Neural progenitor cell (in vitro differentiated cells): ENCODE measurements at regions not wholly inside any gene's neighbourhood (a gene's known extent, or its start where the extent isn't known, plus 50 kb on each side); places are given as distances from the start of the nearest gene placed in this dataset.

Experiments used
- DNase-seq: peaks from one replicate; pipeline ENCODE4 v3.0.0-alpha.2; 2016; ENCODE audit warnings: low spot score
- H2AFZ ChIP-seq: fragments of 200-600 bp; sonication (generic); replicated peaks from 2 replicates; pipeline ENCODE4 v1.6.1; 2016; ENCODE audit warnings: antibody characterized with exemption
- H3F3A ChIP-seq: fragments of 200-600 bp; sonication (generic); 2 replicates; pipeline ENCODE4 v1.6.1; 2016; ENCODE audit warnings: antibody characterized with exemption, low read depth
- H3K27ac ChIP-seq: fragments of 200-600 bp; sonication (generic); 2 replicates; pipeline ENCODE4 v1.5.1; 2016; ENCODE audit warnings: mild to moderate bottlenecking
- H3K27me3 ChIP-seq: fragments of 200-600 bp; sonication (generic); 2 replicates; pipeline ENCODE4 v1.6.1; 2016; ENCODE audit warnings: mild to moderate bottlenecking, moderate library complexity
- H3K36me3 ChIP-seq: fragments of 200-600 bp; sonication (generic); 2 replicates; pipeline ENCODE4 v1.5.1; 2016
- H3K4me1 ChIP-seq: fragments of 200-600 bp; sonication (generic); 2 replicates; pipeline ENCODE4 v1.6.1; 2016; ENCODE audit warnings: mixed run types
- H3K4me2 ChIP-seq: fragments of 200-600 bp; sonication (generic); 2 replicates; pipeline ENCODE4 v1.6.1; 2016
- H3K4me3 ChIP-seq: fragments of 200-600 bp; sonication (generic); 2 replicates; pipeline ENCODE4 v1.5.1; 2016
- H3K79me2 ChIP-seq: fragments of 200-600 bp; sonication (generic); 2 replicates; pipeline ENCODE4 v1.6.1; 2016; ENCODE audit warnings: low read depth
- H3K9ac ChIP-seq: fragments of 200-600 bp; sonication (generic); 2 replicates; pipeline ENCODE4 v1.6.1; 2016
- H3K9me3 ChIP-seq: fragments of 200-600 bp; sonication (generic); 2 replicates; pipeline ENCODE4 v1.5.1; 2016; ENCODE audit warnings: low read depth
- H4K20me1 ChIP-seq: fragments of 200-600 bp; sonication (generic); 2 replicates; pipeline ENCODE4 v1.6.1; 2016; ENCODE audit warnings: low read depth
- H3K27ac Mint-ChIP-seq: 3 replicates; pipeline ENCODE4 v1.8.0; 2021; ENCODE audit warnings: mixed read lengths
- H3K27me3 Mint-ChIP-seq: 2 replicates; pipeline ENCODE4 v1.8.0; 2022; ENCODE audit warnings: low read depth, mild to moderate bottlenecking, inconsistent platforms, moderate library complexity, mixed read lengths; ENCODE audit not compliant: insufficient read depth
- H3K36me3 Mint-ChIP-seq: 3 replicates; pipeline ENCODE4 v1.8.0; 2021; ENCODE audit warnings: mixed read lengths
- H3K4me1 Mint-ChIP-seq: 3 replicates; pipeline ENCODE4 v1.8.0; 2021; ENCODE audit warnings: mixed read lengths
- H3K4me3 Mint-ChIP-seq: 3 replicates; pipeline ENCODE4 v1.8.0; 2021; ENCODE audit warnings: mild to moderate bottlenecking, moderate library complexity, mixed read lengths
- H3K9me3 Mint-ChIP-seq: 3 replicates; pipeline ENCODE4 v1.8.0; 2020; ENCODE audit warnings: mixed read lengths
- EZH2 ChIP-seq: fragments of 200-600 bp; sonication (generic); IDR thresholded peaks from 2 replicates; pipeline ENCODE4 v1.6.1; 2017; ENCODE audit warnings: antibody characterized with exemption, mild to moderate bottlenecking, moderate library complexity
- EZH2phosphoT487 ChIP-seq: fragments of 200-600 bp; sonication (generic); IDR thresholded peaks from 2 replicates; pipeline ENCODE4 v1.6.1; 2017; ENCODE audit warnings: antibody characterized with exemption
- TF ChIP-seq, protein P1 (sequence below): fragments of 200-600 bp; sonication (generic); IDR thresholded peaks from 2 replicates; pipeline ENCODE4 v1.5.1; 2017; ENCODE audit warnings: antibody characterized with exemption, mild to moderate bottlenecking

DNA sequence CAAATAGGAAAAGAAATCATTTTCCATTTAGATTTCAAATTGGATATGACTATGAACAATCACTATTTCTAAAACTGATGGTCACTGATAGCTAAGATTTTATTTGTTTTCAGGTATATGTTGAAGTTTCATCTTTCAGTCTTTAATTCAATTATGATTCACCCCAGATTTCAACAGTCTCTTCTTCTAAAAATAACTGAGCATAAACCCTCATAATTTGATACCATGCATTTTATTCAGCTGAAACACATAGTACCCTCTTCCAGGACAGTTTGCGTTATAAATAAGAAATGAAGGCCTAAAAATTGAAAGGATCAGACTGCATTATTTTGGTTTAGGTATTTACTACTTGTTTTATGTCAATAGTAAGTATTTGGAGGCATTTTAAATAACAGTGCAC is 428.5 kb upstream of the NBEA start:
- no peaks in the 10 kb centered on the region for H3K36me3 Mint-ChIP-seq

DNA sequence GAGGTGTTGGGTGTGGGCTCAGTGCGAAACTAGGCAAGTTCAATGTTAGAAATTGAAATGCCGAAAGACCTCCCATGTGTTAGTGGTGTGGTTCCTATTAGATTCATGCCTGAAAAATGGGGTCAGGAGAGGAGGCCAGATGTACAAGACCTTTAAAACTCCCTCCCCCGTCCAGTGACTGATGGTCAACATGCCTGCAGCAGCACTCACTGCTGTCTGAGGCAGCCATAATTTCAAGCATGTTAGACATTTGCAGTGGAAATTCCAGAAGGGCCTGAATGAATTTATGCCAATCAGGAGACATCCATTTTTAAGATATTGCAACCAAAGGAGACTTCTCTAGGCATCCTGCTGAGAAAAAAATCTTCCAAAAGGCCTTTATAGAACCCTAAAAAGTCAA is 426.9 kb upstream of the NBEA start:
- no peaks in the 10 kb centered on the region for H3K27me3 ChIP-seq
- Mint-ChIP-seq H3K27me3 (peaks cover 2% of the 10 kb centered on the region), H3K9me3 (no peaks in the 10 kb centered on the region), H3K27ac (no peak overlapping the region), H3K4me1 (no peaks in the 10 kb centered on the region), H3K36me3 (no peaks in the 10 kb centered on the region), H3K4me3 (no peak overlapping the region)
- H3K4me2 ChIP-seq: no peak overlapping the region
- H3K27ac ChIP-seq: no peak overlapping the region
- no peaks in the 10 kb centered on the region for H4K20me1 ChIP-seq
- H3K4me1 ChIP-seq: no peaks in the 10 kb centered on the region
- no peak overlapping the region for H3K9ac ChIP-seq
- no peaks in the 10 kb centered on the region for H3K36me3 ChIP-seq
- no peak for DNase-seq
- H3F3A ChIP-seq: no peaks in the 10 kb centered on the region
- no peak overlapping the region for H3K4me3 ChIP-seq
- H2AFZ ChIP-seq: no peak overlapping the region
- H3K79me2 ChIP-seq: no peaks in the 10 kb centered on the region
- no peaks in the 10 kb centered on the region for H3K9me3 ChIP-seq
- TF ChIP-seq EZH2 (no peak), EZH2phosphoT487 (no peak)
- TF ChIP-seq, protein P1, sequence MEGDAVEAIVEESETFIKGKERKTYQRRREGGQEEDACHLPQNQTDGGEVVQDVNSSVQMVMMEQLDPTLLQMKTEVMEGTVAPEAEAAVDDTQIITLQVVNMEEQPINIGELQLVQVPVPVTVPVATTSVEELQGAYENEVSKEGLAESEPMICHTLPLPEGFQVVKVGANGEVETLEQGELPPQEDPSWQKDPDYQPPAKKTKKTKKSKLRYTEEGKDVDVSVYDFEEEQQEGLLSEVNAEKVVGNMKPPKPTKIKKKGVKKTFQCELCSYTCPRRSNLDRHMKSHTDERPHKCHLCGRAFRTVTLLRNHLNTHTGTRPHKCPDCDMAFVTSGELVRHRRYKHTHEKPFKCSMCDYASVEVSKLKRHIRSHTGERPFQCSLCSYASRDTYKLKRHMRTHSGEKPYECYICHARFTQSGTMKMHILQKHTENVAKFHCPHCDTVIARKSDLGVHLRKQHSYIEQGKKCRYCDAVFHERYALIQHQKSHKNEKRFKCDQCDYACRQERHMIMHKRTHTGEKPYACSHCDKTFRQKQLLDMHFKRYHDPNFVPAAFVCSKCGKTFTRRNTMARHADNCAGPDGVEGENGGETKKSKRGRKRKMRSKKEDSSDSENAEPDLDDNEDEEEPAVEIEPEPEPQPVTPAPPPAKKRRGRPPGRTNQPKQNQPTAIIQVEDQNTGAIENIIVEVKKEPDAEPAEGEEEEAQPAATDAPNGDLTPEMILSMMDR: no peak

More for the DNA sequence above, 428.5 kb upstream of the NBEA start:
- H3K36me3 ChIP-seq: no peaks in the 10 kb centered on the region
- H3K4me3 ChIP-seq: no peak overlapping the region
- no peak overlapping the region for H3K27ac ChIP-seq
- Mint-ChIP-seq H3K27ac (no peak overlapping the region), H3K9me3 (no peaks in the 10 kb centered on the region), H3K4me1 (no peaks in the 10 kb centered on the region), H3K27me3 (peaks cover 2% of the 10 kb centered on the region), H3K4me3 (no peak overlapping the region)
- H3K27me3 ChIP-seq: no peaks in the 10 kb centered on the region
- no peaks in the 10 kb centered on the region for H3F3A ChIP-seq
- no peaks in the 10 kb centered on the region for H3K79me2 ChIP-seq
- H3K4me1 ChIP-seq: no peaks in the 10 kb centered on the region
- TF ChIP-seq, protein P1: no peak
- no peak for TF ChIP-seq EZH2
- no peak for TF ChIP-seq EZH2phosphoT487
- no peak overlapping the region for H2AFZ ChIP-seq
- no peak overlapping the region for H3K4me2 ChIP-seq
- no peaks in the 10 kb centered on the region for H3K9me3 ChIP-seq
- no peak overlapping the region for H3K9ac ChIP-seq
- H4K20me1 ChIP-seq: no peaks in the 10 kb centered on the region
- no peak for DNase-seq

DNA sequence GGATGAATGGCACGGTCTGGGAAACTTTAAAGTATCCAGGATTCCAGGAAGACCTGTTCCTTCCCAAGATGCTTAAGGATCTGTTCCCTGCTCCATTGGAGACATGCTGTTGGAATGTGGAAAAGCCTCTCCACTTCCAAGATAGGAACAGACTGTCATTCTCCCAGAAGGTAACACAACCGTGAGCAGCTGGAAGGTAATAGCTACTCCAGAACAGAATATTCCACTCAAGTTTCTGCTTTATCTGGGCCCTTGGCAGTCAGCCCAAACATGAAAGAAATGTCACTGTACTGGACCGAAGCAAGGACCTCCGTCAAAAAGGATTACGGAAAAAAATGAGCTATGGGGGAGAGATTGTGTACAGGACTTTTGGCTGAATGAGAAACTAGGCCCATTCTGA is 420.9 kb upstream of the NBEA start:
- H3K9ac ChIP-seq: no peak overlapping the region
- no peak overlapping the region for H3K27ac ChIP-seq
- TF ChIP-seq EZH2 (no peak), EZH2phosphoT487 (no peak)
- TF ChIP-seq, protein P1: no peak
- H3K4me2 ChIP-seq: no peak overlapping the region
- no peaks in the 10 kb centered on the region for H3K9me3 ChIP-seq
- no peaks in the 10 kb centered on the region for H3K27me3 ChIP-seq
- Mint-ChIP-seq H3K4me3 (no peak overlapping the region), H3K27me3 (peaks cover 4% of the 10 kb centered on the region), H3K4me1 (peaks cover 5% of the 10 kb centered on the region), H3K36me3 (no peaks in the 10 kb centered on the region), H3K9me3 (no peaks in the 10 kb centered on the region), H3K27ac (no peak overlapping the region)
- no peaks in the 10 kb centered on the region for H3K36me3 ChIP-seq
- no peak for DNase-seq
- no peaks in the 10 kb centered on the region for H3K4me1 ChIP-seq
- no peaks in the 10 kb centered on the region for H3K79me2 ChIP-seq
- no peak overlapping the region for H3K4me3 ChIP-seq
- H4K20me1 ChIP-seq: no peaks in the 10 kb centered on the region
- H3F3A ChIP-seq: no peaks in the 10 kb centered on the region
- H2AFZ ChIP-seq: no peak overlapping the region

GRCh38 chr13:34522808-34523207 is 419.3 kb upstream of the NBEA start:
- Mint-ChIP-seq H3K36me3 (no peaks in the 10 kb centered on the region), H3K9me3 (no peaks in the 10 kb centered on the region), H3K27ac (no peak overlapping the region), H3K4me3 (no peak overlapping the region), H3K4me1 (peaks cover 5% of the 10 kb centered on the region), H3K27me3 (peaks cover 5% of the 10 kb centered on the region)
- TF ChIP-seq EZH2 (no peak), EZH2phosphoT487 (no peak)
- TF ChIP-seq, protein P1: no peak
- no peaks in the 10 kb centered on the region for H3K79me2 ChIP-seq
- H3K4me2 ChIP-seq: no peak overlapping the region
- no peaks in the 10 kb centered on the region for H3K4me1 ChIP-seq
- H2AFZ ChIP-seq: no peak overlapping the region
- H3K9me3 ChIP-seq: no peaks in the 10 kb centered on the region
- H3K36me3 ChIP-seq: no peaks in the 10 kb centered on the region
- no peak overlapping the region for H3K9ac ChIP-seq
- no peak overlapping the region for H3K27ac ChIP-seq
- H3K4me3 ChIP-seq: no peak overlapping the region
- no peaks in the 10 kb centered on the region for H3K27me3 ChIP-seq
- DNase-seq: no peak
- H3F3A ChIP-seq: no peaks in the 10 kb centered on the region
- no peaks in the 10 kb centered on the region for H4K20me1 ChIP-seq
